T-helper 22 cell (primary cell): ENCODE measurements at regions not wholly inside any gene's neighbourhood (a gene's known extent, or its start where the extent isn't known, plus 50 kb on each side); places are given as distances from the start of the nearest gene placed in this dataset.
"Not testable (repeated sequence)": the region's sequence is repeated elsewhere in the genome, so short reads cannot be mapped to it uniquely, and the experiment has no call there.

Experiments
- DNase-seq: peaks from one replicate; pipeline ENCODE4 v3.0.0-alpha.2; 2020; ENCODE audit warnings: low read depth

GRCh38 chr1:181172082-181172481, 83.6 kb downstream of the IER5 start:
- no peak for DNase-seq

- DNase-seq = no peak
Measured at GRCh38 chr1:181173761-181174447, 85.4 kb downstream of the IER5 start.

- DNase-seq = no peak
Measured at GRCh38 chr1:181174861-181175260, 86.4 kb downstream of the IER5 start.

- no peak for DNase-seq
Measured at GRCh38 chr1:181175356-181175910, 86.9 kb downstream of the IER5 start.

DNA sequence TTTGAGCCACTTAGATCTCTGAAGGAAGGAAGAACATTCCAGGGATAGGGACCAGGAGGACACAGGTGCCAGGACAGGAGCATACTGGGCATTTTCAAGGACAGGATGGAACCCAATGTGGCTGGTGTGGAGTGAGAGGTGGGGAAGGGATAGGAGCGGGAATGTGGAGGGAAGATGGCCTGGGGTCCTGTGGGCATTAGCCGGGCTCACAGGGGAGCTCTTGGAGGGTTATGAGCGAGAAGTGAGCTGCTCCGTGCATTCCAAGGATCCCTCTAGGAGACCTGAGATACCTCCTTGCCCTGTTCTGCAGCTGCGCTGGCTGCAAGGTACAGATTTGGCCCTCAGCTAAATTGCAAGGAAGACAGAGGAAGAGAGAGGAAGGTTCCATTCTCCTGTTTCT, 87.5 kb downstream of the IER5 start:
- no peak for DNase-seq

GRCh38 chr1:181178241-181178879, 89.9 kb downstream of the IER5 start:
- no peak for DNase-seq

DNA sequence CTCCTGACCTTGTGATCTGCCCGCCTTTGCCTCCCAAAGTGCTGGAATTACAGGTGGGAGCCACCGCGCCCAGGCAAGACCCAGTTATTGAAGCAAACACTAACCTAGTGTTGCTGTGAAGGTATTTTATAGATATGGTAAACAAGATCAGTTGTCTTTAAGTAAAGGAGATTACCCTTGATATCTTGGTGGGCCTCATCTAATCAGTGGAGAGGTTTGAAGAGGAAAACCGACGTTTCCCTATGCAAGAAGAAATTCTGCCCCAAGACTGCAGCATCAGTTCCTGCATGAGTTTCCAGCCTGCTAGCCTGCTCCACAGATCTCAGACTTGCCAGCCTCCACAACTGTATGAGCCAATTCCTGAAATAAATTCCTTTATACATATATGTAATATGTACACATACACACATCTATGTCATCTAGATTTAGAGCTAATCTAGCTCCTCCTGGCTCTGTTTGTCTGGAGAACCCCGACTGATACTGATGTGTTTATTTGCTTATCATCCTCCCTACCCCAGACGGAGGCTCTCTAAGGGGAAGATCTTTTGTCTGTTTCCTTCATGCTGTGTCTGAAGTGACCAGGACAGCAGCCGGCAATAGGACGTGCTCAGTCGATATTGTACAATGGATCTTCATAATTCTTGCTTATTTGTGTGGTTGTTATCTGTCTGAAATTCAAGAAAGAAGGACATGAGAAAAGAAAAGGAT, 90.9 kb downstream of the IER5 start:
- no peak for DNase-seq

GRCh38 chr1:181179987-181180365, 91.5 kb downstream of the IER5 start:
- DNase-seq = no peak

DNA sequence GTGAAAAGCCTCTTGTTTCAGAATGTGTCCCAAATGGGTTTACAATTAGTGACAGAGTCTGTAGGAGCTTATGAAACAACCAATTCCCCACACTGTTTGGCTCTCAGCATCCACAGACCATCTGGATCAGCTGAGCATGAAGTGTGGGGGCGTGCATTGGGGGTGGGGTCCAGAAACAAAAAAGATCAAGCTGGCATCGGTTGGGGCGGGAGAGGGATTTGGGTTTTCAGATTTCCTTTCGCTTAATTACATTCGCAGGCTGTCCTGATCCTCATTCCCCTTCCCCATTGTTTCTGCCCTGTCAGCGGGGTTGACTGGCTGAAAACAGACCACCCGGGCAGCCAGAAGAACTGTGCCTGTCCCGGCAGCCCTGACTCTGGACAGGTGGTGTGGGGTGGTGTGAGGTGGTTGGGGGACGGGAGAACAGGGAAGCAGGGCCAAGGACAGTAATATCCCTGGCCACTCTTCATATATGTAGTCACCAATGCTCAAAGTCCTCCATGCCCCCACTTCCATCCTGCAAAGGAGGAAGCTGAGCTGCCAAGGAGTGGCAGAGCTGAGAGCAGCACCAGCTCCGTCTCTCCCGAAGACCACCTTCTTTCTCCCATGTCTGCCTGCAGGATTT, 92.0 kb downstream of the IER5 start:
- no peak for DNase-seq

- no peak for DNase-seq
Measured at GRCh38 chr1:181181792-181182585, 93.5 kb downstream of the IER5 start.

GRCh38 chr1:181184621-181185020, 96.1 kb downstream of the IER5 start:
- no peak for DNase-seq

- no peak for DNase-seq
Measured at GRCh38 chr1:181185461-181185860, 97.0 kb downstream of the IER5 start.

GRCh38 chr1:181186133-181186532, 97.6 kb downstream of the IER5 start:
- not testable (repeated sequence) for DNase-seq

- no peak for DNase-seq
Measured at GRCh38 chr1:181187337-181188126, 99.0 kb downstream of the IER5 start.

DNA sequence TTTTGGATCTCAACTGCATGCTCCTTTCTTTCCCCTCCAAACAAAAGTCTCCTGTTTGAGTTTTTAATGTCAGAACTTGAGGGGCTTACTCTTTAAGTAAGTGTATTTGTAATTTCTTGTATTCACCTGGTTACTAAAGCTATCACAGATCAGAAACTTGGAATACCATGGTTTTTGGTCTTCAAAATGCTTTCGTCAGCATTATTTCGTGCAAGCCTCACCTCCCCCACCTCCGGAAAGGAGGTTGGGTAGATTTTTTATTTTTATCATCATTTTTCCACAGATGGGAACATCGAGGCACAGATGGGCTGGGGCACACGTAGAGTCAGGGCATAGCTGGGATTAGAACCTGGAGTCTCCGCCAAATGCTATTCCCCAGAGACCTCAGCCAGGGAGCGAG, 100.7 kb downstream of the IER5 start:
- DNase-seq = no peak

GRCh38 chr1:181189691-181190363, 101.3 kb downstream of the IER5 start:
- DNase-seq = peak; percentile 10

DNA sequence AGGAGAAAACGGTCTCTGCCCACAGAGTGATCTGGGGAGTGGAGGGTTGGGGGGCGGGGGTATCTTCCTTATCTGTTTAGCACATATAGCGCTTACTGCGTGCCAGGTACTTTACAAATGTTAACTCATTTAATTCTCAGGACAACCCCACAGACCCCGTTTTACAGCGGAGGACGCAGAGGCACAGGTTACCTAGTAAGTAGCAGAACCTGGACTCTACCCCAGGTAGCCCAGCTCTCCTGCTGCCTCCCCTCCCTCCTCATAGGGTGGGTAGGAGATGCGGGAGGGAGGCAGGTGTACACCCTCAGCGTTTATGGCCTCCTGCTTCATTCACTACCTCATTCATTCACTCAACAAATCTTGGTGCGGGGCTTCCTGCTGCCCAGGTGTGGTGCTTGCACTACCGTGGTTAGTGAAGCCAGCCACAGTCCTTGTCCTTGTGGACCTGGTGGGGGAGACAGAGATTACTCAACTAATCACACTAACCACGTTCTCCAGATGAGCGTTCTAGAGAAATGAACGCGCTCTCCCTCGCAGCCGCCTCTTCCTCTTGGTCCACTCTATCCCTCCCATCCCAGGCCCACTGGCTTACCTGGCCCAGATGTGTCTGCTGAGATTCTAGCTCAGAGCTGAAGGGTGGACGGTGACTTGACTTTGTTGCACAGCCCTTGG, 102.0 kb downstream of the IER5 start:
- DNase-seq = no peak

- DNase-seq = no peak
Measured at GRCh38 chr1:181191494-181192040, 103.1 kb downstream of the IER5 start.

DNA sequence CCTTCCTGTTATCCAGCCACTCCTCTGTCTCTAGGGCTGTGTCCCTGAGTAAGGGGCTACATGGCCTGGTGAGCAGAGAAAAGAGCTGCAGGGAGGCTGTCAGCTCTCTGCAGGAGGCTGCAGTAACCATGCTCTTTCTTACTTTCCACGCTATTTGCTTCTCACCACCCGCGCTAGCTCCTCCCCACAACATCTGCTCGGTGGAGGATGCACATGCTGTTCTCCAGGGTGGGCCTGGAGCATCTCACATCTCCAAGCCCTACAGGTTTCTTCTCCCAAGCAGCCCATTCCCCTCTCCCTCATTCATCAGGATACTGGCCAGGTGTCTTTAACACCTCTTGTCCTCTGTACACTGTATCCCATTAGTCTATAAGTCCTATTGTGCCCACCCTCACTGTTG, 103.8 kb downstream of the IER5 start:
- no peak for DNase-seq
